SK-N-SH treated with all-trans-retinoic acid at 6 μM for 48 hours (cell line): ENCODE measurements at regions not wholly inside any gene's neighbourhood (a gene's known extent, or its start where the extent isn't known, plus 50 kb on each side); places are given as distances from the start of the nearest gene placed in this dataset.

ENCODE experiments used
- ARNTL ChIP-seq: fragments of 450-650 bp; formaldehyde crosslinking; IDR thresholded peaks from 2 replicates; pipeline ENCODE4 v1.5.0; 2020; ENCODE audit warnings: low read depth, mild to moderate bottlenecking, moderate library complexity, borderline replicate concordance
- BACH2 ChIP-seq: fragments of 250-450 bp; sonication (Bioruptor Pico); IDR thresholded peaks from 2 replicates; pipeline ENCODE4 v1.9.0; 2021; ENCODE audit warnings: mild to moderate bottlenecking, borderline replicate concordance
- OSR1 ChIP-seq: fragments of 250-450 bp; sonication (Bioruptor Pico); IDR thresholded peaks from 2 replicates; pipeline ENCODE4 v1.8.0; 2022; ENCODE audit warnings: moderate library complexity, mild to moderate bottlenecking, inconsistent platforms
- PATZ1 ChIP-seq: fragments of 250-450 bp; sonication (Bioruptor Pico); IDR thresholded peaks from 2 replicates; pipeline ENCODE4 v1.8.0; 2020; ENCODE audit warnings: mild to moderate bottlenecking, moderate library complexity, borderline replicate concordance
- PPARA ChIP-seq: fragments of 250-450 bp; sonication (Bioruptor Pico); IDR thresholded peaks from 2 replicates; pipeline ENCODE4 v1.5.0; 2020; ENCODE audit warnings: mild to moderate bottlenecking, borderline replicate concordance
- RARB ChIP-seq: fragments of 250-450 bp; sonication (Bioruptor Pico); IDR thresholded peaks from 2 replicates; pipeline ENCODE4 v1.8.0; 2021; ENCODE audit warnings: mild to moderate bottlenecking, moderate library complexity
- SNAI2 ChIP-seq: fragments of 250-450 bp; sonication (Bioruptor Pico); IDR thresholded peaks from 2 replicates; pipeline ENCODE4 v1.5.0; 2020; ENCODE audit warnings: mild to moderate bottlenecking, moderate library complexity
- TCF4 ChIP-seq: fragments of 250-450 bp; sonication (Bioruptor Pico); IDR thresholded peaks from 2 replicates; pipeline ENCODE4 v1.8.0; 2021; ENCODE audit warnings: mild to moderate bottlenecking, moderate library complexity, borderline replicate concordance
- TOX ChIP-seq: fragments of 250-450 bp; sonication (Bioruptor Pico); IDR thresholded peaks from 2 replicates; pipeline ENCODE4 v1.8.0; 2021; ENCODE audit warnings: mild to moderate bottlenecking, moderate library complexity, borderline replicate concordance
- ZC3H10 ChIP-seq: fragments of 250-450 bp; sonication (Bioruptor Pico); IDR thresholded peaks from 2 replicates; pipeline ENCODE4 v1.5.1; 2021; ENCODE audit warnings: mild to moderate bottlenecking, moderate library complexity
- ZFP3 ChIP-seq: fragments of 250-450 bp; sonication (Bioruptor Pico); IDR thresholded peaks from 2 replicates; pipeline ENCODE4 v1.5.0; 2020; ENCODE audit warnings: mild to moderate bottlenecking, moderate library complexity
- ZFP30 ChIP-seq: fragments of 450-650 bp; formaldehyde crosslinking; IDR thresholded peaks from 2 replicates; pipeline ENCODE4 v1.5.0; 2022; ENCODE audit warnings: mild to moderate bottlenecking, moderate library complexity
- ZNF565 ChIP-seq: fragments of 450-650 bp; formaldehyde crosslinking; conservative IDR thresholded peaks from 2 replicates; pipeline ENCODE4 v1.5.0; 2020; ENCODE audit warnings: low read depth, mild to moderate bottlenecking, moderate library complexity
- TF ChIP-seq, protein P1 (sequence below): fragments of 250-450 bp; sonication (Bioruptor Pico); IDR thresholded peaks from 2 replicates; pipeline ENCODE4 v1.5.1; 2020; ENCODE audit warnings: low read depth, mild to moderate bottlenecking, moderate library complexity

- TF ChIP-seq BACH2 (CRISPR knock-in tag) (no peak), ARNTL (CRISPR knock-in tag) (no peak), TCF4 (CRISPR knock-in tag) (no peak), SNAI2 (CRISPR knock-in tag) (no peak), PATZ1 (CRISPR knock-in tag) (no peak), PPARA (CRISPR knock-in tag) (no peak), ZFP30 (CRISPR knock-in tag) (no peak), OSR1 (no peak), ZNF565 (CRISPR knock-in tag) (no peak), ZC3H10 (CRISPR knock-in tag) (no peak), ZFP3 (CRISPR knock-in tag) (no peak), RARB (CRISPR knock-in tag) (no peak), TOX (CRISPR knock-in tag) (no peak)
- TF ChIP-seq, protein P1, sequence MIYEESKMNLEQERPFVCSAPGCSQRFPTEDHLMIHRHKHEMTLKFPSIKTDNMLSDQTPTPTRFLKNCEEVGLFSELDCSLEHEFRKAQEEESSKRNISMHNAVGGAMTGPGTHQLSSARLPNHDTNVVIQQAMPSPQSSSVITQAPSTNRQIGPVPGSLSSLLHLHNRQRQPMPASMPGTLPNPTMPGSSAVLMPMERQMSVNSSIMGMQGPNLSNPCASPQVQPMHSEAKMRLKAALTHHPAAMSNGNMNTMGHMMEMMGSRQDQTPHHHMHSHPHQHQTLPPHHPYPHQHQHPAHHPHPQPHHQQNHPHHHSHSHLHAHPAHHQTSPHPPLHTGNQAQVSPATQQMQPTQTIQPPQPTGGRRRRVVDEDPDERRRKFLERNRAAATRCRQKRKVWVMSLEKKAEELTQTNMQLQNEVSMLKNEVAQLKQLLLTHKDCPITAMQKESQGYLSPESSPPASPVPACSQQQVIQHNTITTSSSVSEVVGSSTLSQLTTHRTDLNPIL (CRISPR knock-in tag): no peak
Measured at GRCh38 chrX:128884430-128884829, 638.9 kb downstream of the SMARCA1 start.
